ENCODE measurements at regions not wholly inside any gene's neighbourhood (a gene's known extent, or its start where the extent isn't known, plus 50 kb on each side); places are given as distances from the start of the nearest gene placed in this dataset.
"Not testable (repeated sequence)": the region's sequence is repeated elsewhere in the genome, so short reads cannot be mapped to it uniquely, and the experiment has no call there.

GRCh38 chr3:67215690-67216089 is 217.6 kb downstream of the KBTBD8 start:
- Histone ChIP-seq H3K4me3 (ENCODE audit: low read depth in 1 of 2, low read length in 2 of 2) (no peak overlapping the region), H3K27me3 (ENCODE audit: control insufficient read depth in 1 of 2, insufficient read depth in 2 of 2, low read length in 2 of 2) (no peaks in the 10 kb centered on the region), H3K36me3 (ENCODE audit: insufficient read depth, low read length) (no peaks in the 10 kb centered on the region), H3K27ac (ENCODE audit: low read depth, low read length) (no peak overlapping the region), H3K4me1 (ENCODE audit: insufficient read depth, low read length) (peaks cover 10% of the 10 kb centered on the region), H3K9me3 (ENCODE audit: low read length) (no peaks in the 10 kb centered on the region), H3K9ac (ENCODE audit: low read length) (no peak overlapping the region)

GRCh38 chr3:67227030-67227429 is 228.9 kb downstream of the KBTBD8 start:
- no peaks in the 10 kb centered on the region for H3K9me3 ChIP-seq (ENCODE audit: low read length)
- H3K36me3 ChIP-seq (ENCODE audit: insufficient read depth, low read length): no peaks in the 10 kb centered on the region
- no peak overlapping the region for H3K9ac ChIP-seq (ENCODE audit: low read length)
- H3K27me3 ChIP-seq (ENCODE audit: control insufficient read depth in 1 of 2, insufficient read depth in 2 of 2, low read length in 2 of 2): no peaks in the 10 kb centered on the region
- H3K4me1 ChIP-seq (ENCODE audit: insufficient read depth, low read length): no peaks in the 10 kb centered on the region
- H3K4me3 ChIP-seq (ENCODE audit: low read depth in 1 of 2, low read length in 2 of 2): no peak overlapping the region
- no peak overlapping the region for H3K27ac ChIP-seq (ENCODE audit: low read depth, low read length)

- Histone ChIP-seq H3K4me3 (ENCODE audit: low read depth in 1 of 2, low read length in 2 of 2) (no peak overlapping the region), H3K36me3 (ENCODE audit: insufficient read depth, low read length) (no peaks in the 10 kb centered on the region), H3K4me1 (ENCODE audit: insufficient read depth, low read length) (no peaks in the 10 kb centered on the region), H3K9ac (ENCODE audit: low read length) (no peak overlapping the region), H3K27me3 (ENCODE audit: control insufficient read depth in 1 of 2, insufficient read depth in 2 of 2, low read length in 2 of 2) (no peaks in the 10 kb centered on the region), H3K9me3 (ENCODE audit: low read length) (no peaks in the 10 kb centered on the region), H3K27ac (ENCODE audit: low read depth, low read length) (no peak overlapping the region)
These were observed 230.0 kb downstream of the KBTBD8 start for GRCh38 chr3:67228136-67228535.

- Histone ChIP-seq H3K27ac (ENCODE audit: low read depth, low read length) (no peak overlapping the region), H3K9ac (ENCODE audit: low read length) (no peak overlapping the region), H3K9me3 (ENCODE audit: low read length) (no peaks in the 10 kb centered on the region), H3K4me3 (ENCODE audit: low read depth in 1 of 2, low read length in 2 of 2) (no peak overlapping the region), H3K4me1 (ENCODE audit: insufficient read depth, low read length) (no peaks in the 10 kb centered on the region), H3K36me3 (ENCODE audit: insufficient read depth, low read length) (no peaks in the 10 kb centered on the region), H3K27me3 (ENCODE audit: control insufficient read depth in 1 of 2, insufficient read depth in 2 of 2, low read length in 2 of 2) (no peaks in the 10 kb centered on the region)
These were observed 234.5 kb downstream of the KBTBD8 start for GRCh38 chr3:67232642-67233041.

GRCh38 chr3:67239353-67239752 is 241.2 kb downstream of the KBTBD8 start:
- no peaks in the 10 kb centered on the region for H3K9me3 ChIP-seq (ENCODE audit: low read length)
- H3K4me1 ChIP-seq (ENCODE audit: insufficient read depth, low read length): no peaks in the 10 kb centered on the region
- H3K9ac ChIP-seq (ENCODE audit: low read length): no peak overlapping the region
- no peaks in the 10 kb centered on the region for H3K27me3 ChIP-seq (ENCODE audit: control insufficient read depth in 1 of 2, insufficient read depth in 2 of 2, low read length in 2 of 2)
- no peak overlapping the region for H3K27ac ChIP-seq (ENCODE audit: low read depth, low read length)
- no peak overlapping the region for H3K4me3 ChIP-seq (ENCODE audit: low read depth in 1 of 2, low read length in 2 of 2)
- H3K36me3 ChIP-seq (ENCODE audit: insufficient read depth, low read length): no peaks in the 10 kb centered on the region

- H3K9ac ChIP-seq (ENCODE audit: low read length): no peak overlapping the region
- no peaks in the 10 kb centered on the region for H3K4me1 ChIP-seq (ENCODE audit: insufficient read depth, low read length)
- H3K27ac ChIP-seq (ENCODE audit: low read depth, low read length): no peak overlapping the region
- no peak overlapping the region for H3K4me3 ChIP-seq (ENCODE audit: low read depth in 1 of 2, low read length in 2 of 2)
- H3K9me3 ChIP-seq (ENCODE audit: low read length): no peaks in the 10 kb centered on the region
- H3K36me3 ChIP-seq (ENCODE audit: insufficient read depth, low read length): no peaks in the 10 kb centered on the region
- H3K27me3 ChIP-seq (ENCODE audit: control insufficient read depth in 1 of 2, insufficient read depth in 2 of 2, low read length in 2 of 2): no peaks in the 10 kb centered on the region
These were observed 243.0 kb downstream of the KBTBD8 start for GRCh38 chr3:67241084-67241483.

- Histone ChIP-seq H3K9ac (ENCODE audit: low read length) (no peak overlapping the region), H3K9me3 (ENCODE audit: low read length) (no peaks in the 10 kb centered on the region), H3K27me3 (ENCODE audit: control insufficient read depth in 1 of 2, insufficient read depth in 2 of 2, low read length in 2 of 2) (no peaks in the 10 kb centered on the region), H3K36me3 (ENCODE audit: insufficient read depth, low read length) (no peaks in the 10 kb centered on the region), H3K4me1 (ENCODE audit: insufficient read depth, low read length) (no peaks in the 10 kb centered on the region), H3K27ac (ENCODE audit: low read depth, low read length) (no peak overlapping the region), H3K4me3 (ENCODE audit: low read depth in 1 of 2, low read length in 2 of 2) (no peak overlapping the region)
These were observed 246.0 kb downstream of the KBTBD8 start for GRCh38 chr3:67244130-67244529.

GRCh38 chr3:67245545-67245944 is 247.4 kb downstream of the KBTBD8 start:
- no peaks in the 10 kb centered on the region for H3K9me3 ChIP-seq (ENCODE audit: low read length)
- H3K4me3 ChIP-seq (ENCODE audit: low read depth in 1 of 2, low read length in 2 of 2): no peak overlapping the region
- no peaks in the 10 kb centered on the region for H3K36me3 ChIP-seq (ENCODE audit: insufficient read depth, low read length)
- H3K27ac ChIP-seq (ENCODE audit: low read depth, low read length): no peak overlapping the region
- no peak overlapping the region for H3K9ac ChIP-seq (ENCODE audit: low read length)
- no peaks in the 10 kb centered on the region for H3K4me1 ChIP-seq (ENCODE audit: insufficient read depth, low read length)
- no peaks in the 10 kb centered on the region for H3K27me3 ChIP-seq (ENCODE audit: control insufficient read depth in 1 of 2, insufficient read depth in 2 of 2, low read length in 2 of 2)

GRCh38 chr3:67248726-67249125 is 250.6 kb downstream of the KBTBD8 start:
- H3K9ac ChIP-seq (ENCODE audit: low read length): no peak overlapping the region
- no peak overlapping the region for H3K27ac ChIP-seq (ENCODE audit: low read depth, low read length)
- H3K4me1 ChIP-seq (ENCODE audit: insufficient read depth, low read length): no peaks in the 10 kb centered on the region
- no peak overlapping the region for H3K4me3 ChIP-seq (ENCODE audit: low read depth in 1 of 2, low read length in 2 of 2)
- H3K36me3 ChIP-seq (ENCODE audit: insufficient read depth, low read length): no peaks in the 10 kb centered on the region
- no peaks in the 10 kb centered on the region for H3K9me3 ChIP-seq (ENCODE audit: low read length)
- H3K27me3 ChIP-seq (ENCODE audit: control insufficient read depth in 1 of 2, insufficient read depth in 2 of 2, low read length in 2 of 2): no peaks in the 10 kb centered on the region

GRCh38 chr3:67252906-67253305 is 254.8 kb downstream of the KBTBD8 start:
- H3K4me1 ChIP-seq (ENCODE audit: insufficient read depth, low read length); H3K27ac ChIP-seq (ENCODE audit: low read depth, low read length); H3K27me3 ChIP-seq (ENCODE audit: control insufficient read depth in 1 of 2, insufficient read depth in 2 of 2, low read length in 2 of 2); H3K9me3 ChIP-seq (ENCODE audit: low read length); H3K9ac ChIP-seq (ENCODE audit: low read length); H3K4me3 ChIP-seq (ENCODE audit: low read depth in 1 of 2, low read length in 2 of 2); H3K36me3 ChIP-seq (ENCODE audit: insufficient read depth, low read length): not testable (repeated sequence)

GRCh38 chr3:67278015-67278618 is 280.0 kb downstream of the KBTBD8 start:
- H3K36me3 ChIP-seq (ENCODE audit: insufficient read depth, low read length): no peaks in the 10 kb centered on the region
- no peak overlapping the region for H3K9ac ChIP-seq (ENCODE audit: low read length)
- peaks cover 15% of the 10 kb centered on the region for H3K4me1 ChIP-seq (ENCODE audit: insufficient read depth, low read length)
- no peaks in the 10 kb centered on the region for H3K9me3 ChIP-seq (ENCODE audit: low read length)
- peak overlapping the region; percentile 13 for H3K27ac ChIP-seq (ENCODE audit: low read depth, low read length)
- no peak overlapping the region for H3K4me3 ChIP-seq (ENCODE audit: low read depth in 1 of 2, low read length in 2 of 2)
- H3K27me3 ChIP-seq (ENCODE audit: control insufficient read depth in 1 of 2, insufficient read depth in 2 of 2, low read length in 2 of 2): no peaks in the 10 kb centered on the region

- H3K27ac ChIP-seq (ENCODE audit: low read depth, low read length): no peak overlapping the region
- H3K27me3 ChIP-seq (ENCODE audit: control insufficient read depth in 1 of 2, insufficient read depth in 2 of 2, low read length in 2 of 2): no peaks in the 10 kb centered on the region
- no peak overlapping the region for H3K4me3 ChIP-seq (ENCODE audit: low read depth in 1 of 2, low read length in 2 of 2)
- no peaks in the 10 kb centered on the region for H3K36me3 ChIP-seq (ENCODE audit: insufficient read depth, low read length)
- no peak overlapping the region for H3K9ac ChIP-seq (ENCODE audit: low read length)
- H3K4me1 ChIP-seq (ENCODE audit: insufficient read depth, low read length): peaks cover 4% of the 10 kb centered on the region
- no peaks in the 10 kb centered on the region for H3K9me3 ChIP-seq (ENCODE audit: low read length)
These were observed 288.5 kb downstream of the KBTBD8 start for GRCh38 chr3:67286586-67286985.
